Nucleus accumbens (tissue), 56 donors: ENCODE measurements at regions not wholly inside any gene's neighbourhood (a gene's known extent, or its start where the extent isn't known, plus 50 kb on each side); places are given as distances from the start of the nearest gene placed in this dataset.
"Not testable (repeated sequence)": the region's sequence is repeated elsewhere in the genome, so short reads cannot be mapped to it uniquely, and the experiment has no call there.

ENCODE experiments used
- DNase-seq, 56 donors: peaks; one replicate each; lab custom pipeline; 2025; lab: John Stamatoyannopoulos, UW

DNA sequence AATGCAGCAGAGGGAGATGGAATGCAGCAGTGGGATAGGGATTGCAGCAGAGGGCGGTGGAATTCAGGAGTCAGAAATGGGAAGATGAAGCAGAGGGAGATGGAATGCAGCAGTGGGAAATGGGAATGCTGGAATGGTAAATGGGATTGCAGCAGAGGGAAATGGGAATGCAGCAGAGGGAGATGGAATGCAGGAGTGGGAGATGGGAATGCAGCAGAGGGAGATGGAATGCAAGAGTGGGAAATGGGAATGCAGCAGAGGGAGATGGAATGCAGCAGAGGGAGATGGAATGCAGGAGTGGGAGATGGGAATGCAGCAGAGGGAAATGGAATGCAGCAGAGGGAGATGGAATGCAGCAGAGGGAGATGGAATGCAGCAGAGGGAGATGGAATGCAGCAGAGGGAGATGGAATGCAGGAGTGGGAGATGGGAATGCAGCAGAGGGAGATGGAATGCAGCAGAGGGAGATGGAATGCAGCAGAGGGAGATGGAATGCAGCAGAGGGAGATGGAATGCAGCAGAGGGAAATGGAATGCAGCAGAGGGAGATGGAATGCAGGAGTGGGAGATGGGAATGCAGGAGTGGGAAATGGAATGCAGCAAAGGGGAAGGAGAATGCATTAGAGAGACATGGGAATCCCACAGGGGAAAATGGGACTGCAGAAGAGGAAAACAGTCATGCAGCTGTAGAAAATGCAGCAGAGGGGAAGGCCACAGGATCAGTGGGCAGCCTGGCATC lies 329.8 kb downstream of the EMP1 start:
- DNase-seq = not testable (repeated sequence)

DNA sequence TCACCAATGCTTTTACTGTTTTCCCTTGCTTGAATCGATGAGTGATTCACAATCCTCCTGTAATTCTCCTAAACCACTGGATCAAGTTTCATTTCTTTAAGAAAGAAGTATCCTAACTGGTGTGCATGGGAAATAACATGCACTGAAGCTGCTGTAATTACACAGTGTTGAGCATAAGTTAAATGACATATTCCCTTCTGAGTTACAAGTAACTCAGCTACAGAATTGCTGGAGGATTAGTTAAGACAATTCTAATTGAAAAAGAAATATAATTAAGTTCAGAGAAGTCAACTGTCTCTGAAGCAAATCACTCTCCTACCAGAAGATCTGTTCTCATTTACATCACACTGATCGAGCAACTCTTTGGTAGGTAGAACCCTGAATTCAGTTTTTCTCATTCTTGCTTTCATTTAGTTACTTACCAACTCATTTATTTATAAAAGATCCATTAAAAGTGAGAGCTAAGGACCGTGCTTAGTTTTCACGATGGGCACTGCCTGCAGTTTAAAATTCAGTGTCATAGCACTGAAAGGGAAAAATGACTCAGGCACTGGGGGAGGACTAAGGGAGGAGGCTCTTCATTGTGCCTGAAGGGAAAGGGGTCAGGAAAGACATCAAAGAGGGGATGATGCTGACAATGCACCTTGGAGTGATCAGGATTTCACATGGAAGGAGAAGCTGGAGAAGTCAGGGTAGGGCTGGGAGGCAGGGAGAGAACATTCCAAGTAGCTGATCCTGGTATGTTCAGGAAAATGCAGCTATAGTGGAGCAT lies 327.2 kb downstream of the EMP1 start:
- DNase-seq = no peak

DNA sequence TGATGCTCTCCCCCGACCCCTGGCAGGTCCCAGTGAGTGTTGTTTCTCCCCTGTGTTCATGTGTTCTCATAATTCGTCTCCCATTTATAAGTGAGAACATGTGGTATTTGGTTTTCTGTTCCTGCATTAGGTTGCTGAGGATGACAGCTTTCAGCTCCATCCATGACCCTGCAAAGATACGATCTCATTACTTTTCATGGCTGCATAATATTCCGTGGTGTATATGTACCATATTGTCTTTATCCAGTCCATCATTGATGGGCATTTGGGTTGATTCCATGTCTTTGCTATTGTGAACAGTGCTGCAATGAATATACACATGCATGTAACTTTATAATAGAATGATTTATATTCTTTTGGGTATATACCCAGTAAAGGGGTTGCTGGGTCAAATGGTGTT lies 321.5 kb downstream of the EMP1 start:
- DNase-seq = not testable (repeated sequence)

DNA sequence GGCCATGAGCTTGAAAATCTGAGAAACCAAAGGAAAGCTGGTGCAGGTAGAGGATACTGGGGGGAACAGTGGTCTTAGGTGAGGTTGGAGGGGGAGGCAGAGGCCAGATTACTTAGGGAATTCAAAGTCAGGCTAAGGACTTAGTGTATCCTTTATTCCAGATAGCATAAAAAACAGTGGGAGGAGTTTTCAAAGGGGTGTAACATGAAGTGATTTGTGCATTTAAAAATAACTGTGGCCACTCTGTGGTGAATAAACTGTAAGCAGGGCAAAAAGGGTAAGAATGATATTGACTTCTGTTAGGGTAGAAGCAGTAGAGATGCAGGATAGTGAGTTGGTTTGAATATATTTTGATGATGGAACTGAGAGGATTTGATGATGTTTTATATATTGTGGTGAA lies 313.2 kb downstream of the EMP1 start:
- DNase-seq = no peak

DNA sequence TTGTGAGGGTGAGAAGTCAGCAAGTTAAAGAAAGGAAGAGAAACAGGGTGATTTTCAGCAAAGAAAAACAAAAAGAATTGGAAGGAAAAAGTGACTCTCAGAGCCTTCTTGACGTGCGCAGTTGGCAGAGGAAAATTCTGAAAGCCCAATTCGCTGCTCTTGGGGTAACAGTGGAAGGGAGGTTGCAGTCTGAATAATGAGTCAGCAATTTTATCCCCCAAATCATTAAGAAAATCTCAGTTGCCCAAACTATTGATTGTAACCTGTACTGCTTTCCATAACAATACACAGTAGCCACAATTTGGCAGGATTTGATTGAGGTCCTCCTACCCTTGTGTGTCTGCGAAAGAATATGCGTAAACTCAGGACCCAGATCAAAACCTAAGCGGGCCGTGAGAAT lies 309.1 kb downstream of the EMP1 start:
- no peak for DNase-seq

DNA sequence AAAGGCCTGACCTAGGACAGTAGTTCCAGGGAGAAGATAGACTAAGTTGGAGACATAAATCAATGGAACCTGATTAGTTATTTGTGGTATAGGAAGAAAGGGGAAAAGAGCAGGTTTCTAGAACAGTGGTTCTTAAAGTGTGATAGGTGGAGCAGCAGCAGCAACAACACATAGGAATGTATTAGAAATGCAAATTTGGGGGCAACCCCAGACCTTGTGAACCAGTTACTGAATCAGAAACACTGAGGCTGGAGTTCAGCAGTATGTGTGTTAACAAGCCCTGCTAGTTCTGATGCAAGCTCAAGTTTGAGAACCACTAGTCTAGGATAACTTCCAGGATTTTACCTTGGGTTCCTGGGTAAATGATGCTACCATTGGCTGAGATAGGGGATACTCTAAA lies 308.7 kb downstream of the EMP1 start:
- DNase-seq = no peak

DNA sequence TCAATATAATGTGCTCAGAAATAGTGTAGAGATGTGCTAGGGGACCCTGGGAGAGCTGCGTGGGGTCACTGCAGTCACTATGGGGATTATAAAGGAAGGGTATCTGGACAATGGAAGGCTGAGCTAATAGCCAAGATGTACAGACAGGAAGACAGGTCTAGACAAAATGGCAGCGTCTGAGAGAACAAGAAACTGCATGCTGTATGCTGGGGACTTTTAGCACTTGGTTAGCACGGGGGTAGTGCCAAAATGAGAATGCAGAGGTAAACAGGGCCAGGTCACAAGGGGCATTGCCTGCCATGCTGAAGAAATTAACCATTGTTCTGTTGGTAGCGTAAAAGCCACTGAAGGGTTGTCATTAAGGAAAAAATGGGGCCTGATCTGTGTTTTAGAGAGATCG lies 308.2 kb downstream of the EMP1 start:
- no peak for DNase-seq

DNA sequence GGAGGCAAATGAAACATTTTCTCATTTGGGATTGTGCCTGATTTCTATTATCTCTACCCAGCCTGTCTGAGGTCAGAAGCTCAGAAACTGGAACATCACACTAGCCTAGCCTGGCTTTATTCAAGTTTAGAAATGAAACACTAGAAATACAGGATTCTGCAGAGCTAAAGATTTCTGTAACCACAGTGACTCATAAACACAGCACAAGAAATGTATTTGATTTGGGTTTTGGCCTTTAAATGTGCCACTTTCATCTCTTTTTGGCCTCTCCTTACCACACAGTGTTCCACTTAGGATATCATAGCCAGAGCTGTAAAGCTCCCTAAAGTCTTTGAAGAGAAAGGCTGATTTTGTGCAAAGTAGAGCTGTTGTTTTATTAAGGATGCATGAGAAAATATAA lies 307.5 kb downstream of the EMP1 start:
- DNase-seq = no peak

DNA sequence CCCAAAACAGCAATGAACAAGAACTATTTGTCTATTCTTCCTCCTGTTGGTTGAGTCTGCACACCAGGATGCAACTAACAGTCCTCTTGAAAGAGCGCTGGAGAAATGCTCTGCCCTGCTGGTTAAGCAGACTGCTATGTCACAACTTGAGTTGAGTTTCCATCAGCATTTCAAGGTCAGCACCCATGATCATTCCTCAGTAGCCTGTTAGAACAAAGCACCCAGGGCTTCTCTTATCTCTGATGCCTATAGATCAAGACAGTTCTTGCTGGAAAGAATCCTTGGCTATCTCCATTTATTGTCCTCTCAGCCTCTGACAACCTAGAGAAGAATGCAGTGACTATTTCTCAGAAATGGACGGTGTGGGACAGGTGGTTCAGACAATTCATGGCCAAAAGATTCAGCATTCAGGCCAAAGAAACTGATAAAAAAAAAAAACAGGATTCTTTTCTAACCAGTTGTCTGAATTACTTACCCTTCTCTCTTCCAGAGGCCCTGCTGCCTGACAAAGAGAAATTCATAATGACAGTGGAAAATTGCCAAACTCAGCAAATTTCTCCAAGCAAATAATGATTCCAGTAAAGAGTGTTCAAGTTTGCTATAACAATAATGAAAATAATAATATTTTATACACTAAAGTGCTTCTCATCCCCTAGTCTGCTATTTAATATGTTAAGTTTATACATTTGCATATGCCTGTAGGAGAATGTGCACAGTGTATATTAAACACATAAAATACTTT lies 306.7 kb downstream of the EMP1 start:
- no peak for DNase-seq

DNA sequence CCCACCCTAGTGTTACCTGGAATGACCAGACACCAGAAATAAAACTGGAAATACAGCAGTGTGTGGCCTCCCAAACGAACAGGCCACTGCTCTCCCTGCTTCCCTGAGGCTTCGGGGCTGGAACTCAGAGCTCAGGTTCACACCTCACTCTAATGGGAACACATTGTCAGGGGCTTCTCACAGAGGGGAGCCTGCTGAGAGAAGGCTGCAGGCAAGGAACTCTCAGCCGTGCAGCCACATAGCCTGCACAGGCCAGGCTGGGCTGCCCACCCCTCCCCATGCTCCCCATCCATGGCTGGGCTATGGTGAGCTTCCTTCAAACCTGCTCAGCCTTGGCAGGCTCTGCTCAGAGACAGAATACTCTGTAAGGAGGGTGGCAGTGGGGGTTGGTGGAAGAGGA lies 302.5 kb downstream of the EMP1 start:
- no peak for DNase-seq

DNA sequence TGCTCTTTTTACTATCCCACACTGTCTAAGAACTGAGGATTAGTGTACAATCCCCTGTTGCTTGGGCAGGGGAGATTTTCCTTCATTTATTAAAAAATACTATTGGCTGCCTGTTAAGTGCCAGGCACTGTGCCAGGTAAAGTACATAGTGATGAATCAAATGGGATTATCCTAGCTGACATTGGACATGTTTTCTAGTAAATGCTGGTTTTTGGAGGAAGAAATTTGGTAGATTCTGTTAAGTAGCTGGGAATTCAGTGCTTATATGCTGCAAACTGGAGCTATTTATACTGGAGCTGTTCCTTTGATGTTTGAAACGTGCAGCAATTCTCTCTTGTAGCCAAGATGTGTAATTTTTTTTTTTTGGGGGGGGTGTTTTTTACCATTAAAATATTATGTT lies 299.6 kb downstream of the EMP1 start:
- no peak for DNase-seq

DNA sequence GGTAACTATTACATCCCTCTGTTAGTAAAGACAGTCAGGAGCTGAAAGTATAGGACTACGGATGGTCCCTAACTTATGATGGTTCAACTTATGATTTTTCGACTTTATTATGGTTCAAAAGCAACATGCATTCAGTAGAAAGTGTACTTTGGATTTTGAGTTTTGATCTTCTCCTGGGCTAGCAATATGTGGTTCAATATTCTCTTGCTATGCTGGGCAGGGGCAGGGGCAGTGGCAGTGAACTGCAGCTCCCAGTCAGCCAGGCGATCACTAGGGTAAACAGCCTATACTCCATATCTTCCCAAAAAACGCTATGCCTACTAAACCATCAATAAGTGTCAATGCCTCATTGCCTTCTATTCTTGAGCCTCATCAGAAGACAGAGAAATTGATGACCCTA lies 292.7 kb downstream of the EMP1 start:
- no peak for DNase-seq

DNA sequence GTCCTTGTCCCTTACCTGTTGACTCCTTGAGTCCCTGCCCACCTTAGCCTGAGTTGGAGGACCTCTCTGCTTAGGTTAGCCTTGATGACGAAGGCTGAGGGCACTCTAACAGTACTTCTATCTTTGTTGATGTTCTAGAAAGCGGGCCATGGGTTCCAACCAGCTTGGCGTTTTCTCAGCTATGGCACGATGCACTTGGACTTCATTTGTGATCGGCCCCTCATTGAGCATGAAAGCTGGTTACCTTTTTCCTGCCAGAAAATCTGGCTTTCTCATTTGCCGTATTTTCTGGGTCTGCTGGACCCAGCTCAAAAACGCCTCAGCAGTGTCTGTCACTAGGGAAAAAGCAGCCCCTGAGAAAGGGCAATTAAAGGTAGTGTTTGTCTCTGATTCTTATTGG lies 290.8 kb downstream of the EMP1 start:
- no peak for DNase-seq

DNA sequence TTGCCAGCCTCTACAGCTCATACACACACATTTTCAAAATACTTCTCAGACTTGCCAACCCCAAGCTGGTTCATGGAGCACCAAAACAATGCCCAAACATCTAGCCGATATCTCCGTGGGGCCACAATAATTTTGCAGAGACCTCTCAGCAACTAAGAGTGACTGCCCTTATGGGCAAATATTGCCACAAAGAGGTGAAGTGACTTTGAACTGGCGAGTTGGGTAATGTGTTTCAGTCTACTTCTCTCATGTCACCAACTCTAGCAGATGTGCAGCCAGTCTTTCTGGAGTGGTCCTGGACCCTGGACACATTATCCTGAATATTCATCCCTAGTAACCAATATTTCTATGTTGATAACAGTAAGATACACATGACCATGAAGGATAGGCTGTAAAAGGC lies 290.3 kb downstream of the EMP1 start:
- DNase-seq = no peak

DNA sequence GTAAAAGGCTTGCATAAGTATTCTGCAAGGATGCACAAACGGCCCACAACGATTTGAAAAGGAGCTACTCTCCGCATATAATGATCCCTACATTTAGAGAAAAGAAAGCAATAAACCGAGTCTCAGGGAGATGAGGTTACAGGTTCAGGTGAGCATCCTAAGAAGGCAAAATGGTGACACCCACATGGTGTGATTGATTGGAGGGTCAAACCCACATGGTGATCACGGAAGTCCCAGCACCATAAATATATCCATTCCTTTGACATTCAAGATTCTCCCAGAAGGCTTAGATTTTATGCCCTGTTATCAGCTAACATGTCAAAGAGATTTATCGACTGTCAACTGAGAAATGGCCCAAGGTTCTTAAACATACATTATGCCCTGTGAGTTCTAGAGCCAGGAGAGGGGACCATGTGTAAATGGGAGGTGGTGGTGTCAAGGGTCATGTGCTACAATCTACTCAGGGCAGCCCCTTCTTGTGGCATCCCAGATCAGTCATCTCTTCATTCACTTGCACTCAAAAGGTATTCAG lies 282.2 kb downstream of the EMP1 start:
- no peak for DNase-seq

DNA sequence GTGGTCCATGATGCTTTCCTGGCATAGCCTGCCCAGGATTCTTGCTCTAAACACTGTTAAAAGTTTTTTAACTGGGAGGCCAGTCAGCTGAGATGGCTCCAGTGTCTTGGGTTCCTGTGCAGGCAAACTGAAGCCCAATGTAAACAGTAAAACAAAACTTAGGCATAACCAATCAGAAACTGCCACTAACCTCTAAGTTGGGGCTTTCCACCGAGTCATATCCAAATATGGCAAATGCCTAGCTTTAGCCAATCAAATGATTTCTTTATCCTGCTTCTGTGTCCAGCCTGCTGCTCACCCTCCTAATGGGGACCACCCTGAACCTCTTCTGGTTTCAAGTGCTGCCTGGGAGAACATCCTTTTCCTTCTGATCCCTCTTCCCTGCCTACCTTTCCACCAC lies 277.9 kb downstream of the EMP1 start:
- DNase-seq = no peak

DNA sequence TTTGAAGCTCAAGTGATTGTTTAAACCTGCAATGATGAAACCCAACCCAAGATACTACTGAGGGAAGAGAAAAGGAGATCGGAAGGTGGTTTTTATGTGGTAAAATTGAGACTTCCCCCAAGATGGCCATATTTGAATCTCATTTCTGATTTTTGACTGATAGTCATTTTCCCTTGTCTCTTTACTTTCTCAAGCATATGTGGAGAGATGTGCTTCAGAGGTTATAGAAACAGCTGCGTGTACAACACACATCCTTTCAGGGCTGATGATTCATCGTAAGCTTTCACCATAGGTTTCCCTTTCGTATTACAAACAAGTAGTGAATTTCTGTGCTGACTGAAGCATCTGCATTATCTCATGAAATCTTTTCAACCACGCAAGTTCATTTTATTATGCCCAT lies 276.2 kb downstream of the EMP1 start:
- no peak for DNase-seq

DNA sequence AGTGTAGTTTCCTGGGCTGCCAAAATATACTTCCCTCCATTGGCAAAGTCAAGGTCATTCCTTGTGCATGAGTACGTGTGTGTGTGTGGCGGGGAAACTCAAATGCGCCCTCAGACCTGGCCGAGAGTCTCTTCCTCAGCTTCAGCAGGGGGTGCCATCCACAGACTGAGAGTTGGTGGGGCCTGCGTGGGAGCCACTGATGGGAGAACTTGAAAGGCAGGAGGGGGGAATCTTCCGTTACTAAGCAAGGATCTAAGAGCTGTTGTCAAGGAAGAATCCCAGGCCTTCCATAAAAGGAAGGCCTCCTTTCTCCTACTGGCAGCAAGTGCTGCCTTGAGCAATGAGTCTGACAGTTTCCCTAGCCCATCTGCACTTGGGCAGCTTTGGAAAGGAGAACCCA lies 274.9 kb downstream of the EMP1 start:
- DNase-seq = peak in 34 of 56 donors; percentile 9 to 76 (median 33)

DNA sequence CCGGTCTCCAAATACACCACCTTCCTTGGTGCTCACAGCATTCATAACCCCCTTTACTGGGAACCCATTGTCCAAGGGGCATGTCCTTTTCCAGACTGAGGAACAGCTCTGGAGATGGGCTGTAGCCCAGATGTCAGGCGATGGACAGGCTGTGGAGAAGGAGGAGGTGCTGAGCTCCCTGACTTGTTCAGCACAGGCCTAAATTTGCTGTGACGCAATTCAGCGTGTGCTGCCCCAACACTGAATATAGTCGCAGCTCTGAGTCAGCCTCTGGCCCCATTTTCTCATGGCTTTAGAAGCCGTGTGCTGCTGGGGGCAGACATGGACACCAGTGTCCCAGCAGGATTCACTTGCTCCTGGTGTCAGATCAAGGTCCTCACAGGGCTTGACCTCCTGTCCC lies 269.1 kb downstream of the EMP1 start:
- DNase-seq = no peak

DNA sequence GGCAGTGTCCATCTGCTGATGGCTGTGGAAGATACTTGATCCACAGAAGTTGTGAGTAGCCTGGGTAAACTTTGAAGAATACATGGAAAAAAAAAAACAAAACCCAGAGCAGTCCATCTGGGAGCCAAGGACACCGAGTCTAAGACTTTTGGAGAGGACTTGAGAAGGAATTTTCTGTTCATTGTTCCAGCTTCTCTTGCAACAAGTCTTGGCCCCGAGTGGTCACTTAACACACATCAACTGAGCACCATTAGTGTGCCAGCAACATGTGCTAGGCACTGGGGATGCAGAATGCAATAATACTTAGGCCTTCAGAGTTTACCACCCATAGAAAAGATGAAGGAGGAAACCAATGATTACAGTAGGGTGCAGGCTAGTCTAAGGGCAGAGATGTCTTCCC lies 266.7 kb downstream of the EMP1 start:
- no peak for DNase-seq

DNA sequence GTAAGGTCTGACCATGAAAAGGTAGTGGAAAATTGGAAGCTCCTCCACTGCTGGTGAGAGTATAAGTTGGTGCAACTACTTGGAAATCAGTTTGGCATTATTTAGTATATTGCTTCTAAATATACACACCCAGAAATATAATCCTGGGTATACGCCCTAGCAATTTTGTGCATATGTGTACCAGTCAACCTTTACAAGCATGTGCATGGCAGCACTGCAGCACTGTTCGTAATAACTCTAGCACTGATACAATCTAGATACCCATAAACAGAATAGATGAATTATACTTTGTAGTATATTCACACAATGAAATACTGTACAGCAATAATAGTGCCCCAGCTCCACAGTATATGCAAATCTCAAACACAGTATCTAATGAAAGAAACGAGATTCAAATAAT lies 265.9 kb downstream of the EMP1 start:
- DNase-seq = no peak
